ENCODE measurements at regions not wholly inside any gene's neighbourhood (a gene's known extent, or its start where the extent isn't known, plus 50 kb on each side); places are given as distances from the start of the nearest gene placed in this dataset.

DNA sequence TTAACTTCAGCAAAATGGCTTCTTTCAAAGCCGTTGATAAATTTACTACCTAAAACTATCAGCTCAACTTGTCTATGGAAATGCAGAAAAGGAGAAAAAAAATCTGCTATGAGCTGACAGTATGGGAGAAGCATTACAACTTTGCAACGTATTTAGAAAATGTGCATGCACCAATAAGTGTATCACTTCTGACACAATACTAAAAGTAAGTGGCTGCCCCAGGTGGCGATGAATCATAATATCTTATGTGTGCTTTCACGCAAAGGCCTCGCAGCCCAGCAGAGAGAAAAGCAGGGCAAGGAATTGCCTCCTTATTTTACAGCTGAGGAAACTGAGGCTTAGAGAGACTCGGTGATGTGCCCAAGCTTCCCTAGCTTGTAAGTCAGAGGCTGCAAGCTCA lies 101.8 kb downstream of the SALL1 start:
- Mint-ChIP-seq H3K4me3 (no peak overlapping the region), H3K4me1 (ENCODE audit: low read depth) (peaks cover 13% of the 10 kb centered on the region; the same call in 1 of the 2 replicates), H3K9me3 (peaks cover 5% of the 10 kb centered on the region; the same call in 1 of the 2 replicates), H3K27me3 (ENCODE audit: insufficient read depth) (peaks cover 5% of the 10 kb centered on the region), H3K27ac (no peak overlapping the region), H3K36me3 (ENCODE audit: low read depth) (no peaks in the 10 kb centered on the region)
- TF ChIP-seq CTCF (IDR thresholded peaks at IDR 0.05) = no peak
- DNase-seq = no peak

- no peak for TF ChIP-seq CTCF (IDR thresholded peaks at IDR 0.05)
- H3K4me1 Mint-ChIP-seq (ENCODE audit: low read depth) = peaks cover 13% of the 10 kb centered on the region; the same call in 1 of the 2 replicates
- no peaks in the 10 kb centered on the region for H3K36me3 Mint-ChIP-seq (ENCODE audit: low read depth)
- no peak overlapping the region for H3K4me3 Mint-ChIP-seq
- H3K27me3 Mint-ChIP-seq (ENCODE audit: insufficient read depth) = peaks cover 7% of the 10 kb centered on the region
- H3K9me3 Mint-ChIP-seq = peaks cover 5% of the 10 kb centered on the region; the same call in 1 of the 2 replicates
- H3K27ac Mint-ChIP-seq = no peak overlapping the region
- DNase-seq = no peak
These were observed 102.5 kb downstream of the SALL1 start for GRCh38 chr16:51048544-51048943.

GRCh38 chr16:51045794-51046193 lies 105.3 kb downstream of the SALL1 start:
- TF ChIP-seq CTCF (IDR thresholded peaks at IDR 0.05) = no peak
- DNase-seq = no peak
- Mint-ChIP-seq H3K4me3 (no peak overlapping the region), H3K36me3 (ENCODE audit: low read depth) (no peaks in the 10 kb centered on the region), H3K9me3 (peaks cover 5% of the 10 kb centered on the region; the same call in 1 of the 2 replicates), H3K27me3 (ENCODE audit: insufficient read depth) (peaks cover 7% of the 10 kb centered on the region), H3K4me1 (ENCODE audit: low read depth) (peaks cover 13% of the 10 kb centered on the region; the same call in 1 of the 2 replicates), H3K27ac (no peak overlapping the region)

- no peak for DNase-seq
- TF ChIP-seq CTCF (IDR thresholded peaks at IDR 0.05) = no peak
- Mint-ChIP-seq H3K4me1 (ENCODE audit: low read depth) (peaks cover 13% of the 10 kb centered on the region; the same call in 1 of the 2 replicates), H3K27ac (no peak overlapping the region), H3K36me3 (ENCODE audit: low read depth) (no peaks in the 10 kb centered on the region), H3K4me3 (no peak overlapping the region), H3K27me3 (ENCODE audit: insufficient read depth) (peaks cover 7% of the 10 kb centered on the region), H3K9me3 (peaks cover 5% of the 10 kb centered on the region; the same call in 1 of the 2 replicates)
These were observed 105.9 kb downstream of the SALL1 start for GRCh38 chr16:51045186-51045585.

GRCh38 chr16:51041546-51041945 lies 109.5 kb downstream of the SALL1 start:
- Mint-ChIP-seq H3K36me3 (ENCODE audit: low read depth) (no peaks in the 10 kb centered on the region), H3K4me3 (no peak overlapping the region), H3K9me3 (peaks cover 10% of the 10 kb centered on the region; the same call in 1 of the 2 replicates), H3K27ac (no peak overlapping the region), H3K4me1 (ENCODE audit: low read depth) (no peaks in the 10 kb centered on the region), H3K27me3 (ENCODE audit: insufficient read depth) (peaks cover 7% of the 10 kb centered on the region)
- TF ChIP-seq CTCF (IDR thresholded peaks at IDR 0.05) = no peak
- DNase-seq = no peak

GRCh38 chr16:51040637-51041036 lies 110.4 kb downstream of the SALL1 start:
- no peak for DNase-seq
- H3K9me3 Mint-ChIP-seq = peaks cover 5% of the 10 kb centered on the region; the same call in 1 of the 2 replicates
- no peaks in the 10 kb centered on the region for H3K36me3 Mint-ChIP-seq (ENCODE audit: low read depth)
- no peak overlapping the region for H3K4me3 Mint-ChIP-seq
- TF ChIP-seq CTCF (IDR thresholded peaks at IDR 0.05) = no peak
- no peak overlapping the region for H3K27ac Mint-ChIP-seq
- peaks cover 4% of the 10 kb centered on the region for H3K27me3 Mint-ChIP-seq (ENCODE audit: insufficient read depth)
- no peaks in the 10 kb centered on the region for H3K4me1 Mint-ChIP-seq (ENCODE audit: low read depth)

Measured in HFFc6 (cell line).